Parathyroid adenoma (tissue), 2 donors: ENCODE measurements at regions not wholly inside any gene's neighbourhood (a gene's known extent, or its start where the extent isn't known, plus 50 kb on each side); places are given as distances from the start of the nearest gene placed in this dataset.

Source experiments
- H2AFZ ChIP-seq: fragments of 300-600 bp; sonication (generic); one replicate; pipeline ENCODE4 v1.7.0; 2017; ENCODE audit warnings: antibody characterized with exemption, mild to moderate bottlenecking
- H3K27ac ChIP-seq: fragments of 300-600 bp; sonication (generic); one replicate; pipeline ENCODE4 v1.7.0; 2017
- H3K27me3 ChIP-seq: fragments of 300-600 bp; sonication (generic); one replicate; pipeline ENCODE4 v1.7.0; 2017; ENCODE audit warnings: low read length; ENCODE audit not compliant: control insufficient read depth, insufficient read depth
- H3K36me3 ChIP-seq: fragments of 300-600 bp; sonication (generic); one replicate; pipeline ENCODE4 v1.7.0; 2017; ENCODE audit warnings: low read length; ENCODE audit not compliant: control insufficient read depth, insufficient read depth
- H3K4me1 ChIP-seq: fragments of 300-600 bp; sonication (generic); one replicate; pipeline ENCODE4 v1.7.0; 2017; ENCODE audit warnings: control low read depth
- H3K4me2 ChIP-seq: fragments of 300-600 bp; sonication (generic); one replicate; pipeline ENCODE4 v1.7.0; 2017; ENCODE audit warnings: low read length
- H3K4me3 ChIP-seq: fragments of 300-600 bp; sonication (generic); one replicate; pipeline ENCODE4 v1.7.0; 2017; ENCODE audit warnings: low read depth, low read length
- H3K79me2 ChIP-seq: fragments of 300-600 bp; sonication (generic); one replicate; pipeline ENCODE4 v1.7.0; 2017; ENCODE audit warnings: control low read depth
- H3K9ac ChIP-seq: fragments of 300-600 bp; sonication (generic); one replicate; pipeline ENCODE4 v1.7.0; 2017; ENCODE audit warnings: mild to moderate bottlenecking
- H3K9me3 ChIP-seq: fragments of 300-600 bp; sonication (generic); one replicate; pipeline ENCODE4 v1.7.0; 2017; ENCODE audit warnings: low read length; ENCODE audit not compliant: control insufficient read depth
- TF ChIP-seq, protein P1 (sequence below): fragments of 300-600 bp; sonication (generic); IDR thresholded peaks from one replicate; pipeline ENCODE4 v1.7.0; 2017; ENCODE audit warnings: antibody characterized with exemption, mild to moderate bottlenecking
- donor health status: primary hyperparathyroidism.

- no peaks in the 10 kb centered on the region for H3K9me3 ChIP-seq
- TF ChIP-seq, protein P1, sequence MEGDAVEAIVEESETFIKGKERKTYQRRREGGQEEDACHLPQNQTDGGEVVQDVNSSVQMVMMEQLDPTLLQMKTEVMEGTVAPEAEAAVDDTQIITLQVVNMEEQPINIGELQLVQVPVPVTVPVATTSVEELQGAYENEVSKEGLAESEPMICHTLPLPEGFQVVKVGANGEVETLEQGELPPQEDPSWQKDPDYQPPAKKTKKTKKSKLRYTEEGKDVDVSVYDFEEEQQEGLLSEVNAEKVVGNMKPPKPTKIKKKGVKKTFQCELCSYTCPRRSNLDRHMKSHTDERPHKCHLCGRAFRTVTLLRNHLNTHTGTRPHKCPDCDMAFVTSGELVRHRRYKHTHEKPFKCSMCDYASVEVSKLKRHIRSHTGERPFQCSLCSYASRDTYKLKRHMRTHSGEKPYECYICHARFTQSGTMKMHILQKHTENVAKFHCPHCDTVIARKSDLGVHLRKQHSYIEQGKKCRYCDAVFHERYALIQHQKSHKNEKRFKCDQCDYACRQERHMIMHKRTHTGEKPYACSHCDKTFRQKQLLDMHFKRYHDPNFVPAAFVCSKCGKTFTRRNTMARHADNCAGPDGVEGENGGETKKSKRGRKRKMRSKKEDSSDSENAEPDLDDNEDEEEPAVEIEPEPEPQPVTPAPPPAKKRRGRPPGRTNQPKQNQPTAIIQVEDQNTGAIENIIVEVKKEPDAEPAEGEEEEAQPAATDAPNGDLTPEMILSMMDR: no peak
- no peaks in the 10 kb centered on the region for H3K4me1 ChIP-seq
- H3K9ac ChIP-seq: no peak overlapping the region
- no peaks in the 10 kb centered on the region for H3K36me3 ChIP-seq
- H3K4me2 ChIP-seq: no peak overlapping the region
- no peak overlapping the region for H2AFZ ChIP-seq
- no peak overlapping the region for H3K4me3 ChIP-seq
- no peaks in the 10 kb centered on the region for H3K27me3 ChIP-seq
- no peaks in the 10 kb centered on the region for H3K79me2 ChIP-seq
- no peak overlapping the region for H3K27ac ChIP-seq
These were observed 50.9 kb upstream of the MITF start for GRCh38 chr3:69688400-69688799.

DNA sequence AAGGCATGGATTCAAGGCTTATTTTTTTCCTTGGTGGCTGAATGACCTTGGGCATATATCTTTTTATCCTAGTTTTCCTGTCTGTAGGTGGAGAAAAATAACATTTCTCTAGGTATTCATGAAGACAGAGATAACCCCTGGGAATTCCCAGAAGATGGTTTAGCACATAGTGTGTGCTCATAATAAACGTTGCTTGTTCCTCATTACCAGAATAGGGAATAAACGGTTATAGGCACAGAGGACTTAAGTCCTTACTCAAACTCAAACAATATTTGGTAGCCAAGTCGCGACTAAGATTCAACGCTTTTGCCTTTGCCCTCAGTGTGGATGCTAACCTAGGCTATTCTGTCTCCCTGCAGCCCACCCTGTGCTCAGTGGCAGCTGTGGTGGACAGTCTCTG lies 51.6 kb upstream of the MITF start:
- Histone ChIP-seq H3K9ac (no peak overlapping the region), H3K36me3 (no peaks in the 10 kb centered on the region), H3K4me2 (no peak overlapping the region), H3K9me3 (no peaks in the 10 kb centered on the region), H2AFZ (no peak overlapping the region), H3K4me3 (no peak overlapping the region), H3K4me1 (no peaks in the 10 kb centered on the region), H3K27me3 (no peaks in the 10 kb centered on the region), H3K79me2 (no peaks in the 10 kb centered on the region), H3K27ac (no peak overlapping the region)
- TF ChIP-seq, protein P1: no peak

- TF ChIP-seq, protein P1: no peak
- H3K27ac ChIP-seq: no peak overlapping the region
These were observed 53.2 kb upstream of the MITF start for GRCh38 chr3:69686056-69686455.

GRCh38 chr3:69684309-69684961 lies 54.8 kb upstream of the MITF start:
- no peaks in the 10 kb centered on the region for H3K9me3 ChIP-seq
- no peaks in the 10 kb centered on the region for H3K36me3 ChIP-seq
- H3K79me2 ChIP-seq: no peaks in the 10 kb centered on the region
- H3K4me1 ChIP-seq: no peaks in the 10 kb centered on the region
- H3K9ac ChIP-seq: no peak overlapping the region
- H3K27ac ChIP-seq: no peak overlapping the region
- H3K4me3 ChIP-seq: no peak overlapping the region
- H3K27me3 ChIP-seq: no peaks in the 10 kb centered on the region
- no peak overlapping the region for H3K4me2 ChIP-seq
- H2AFZ ChIP-seq: no peak overlapping the region
- TF ChIP-seq, protein P1: no peak

More at GRCh38 chr3:69686056-69686455, 53.2 kb upstream of the MITF start:
- no peaks in the 10 kb centered on the region for H3K27me3 ChIP-seq
- no peak overlapping the region for H3K9ac ChIP-seq
- H3K4me3 ChIP-seq: no peak overlapping the region
- no peaks in the 10 kb centered on the region for H3K79me2 ChIP-seq
- H3K9me3 ChIP-seq: no peaks in the 10 kb centered on the region
- no peak overlapping the region for H3K4me2 ChIP-seq
- H3K4me1 ChIP-seq: no peaks in the 10 kb centered on the region
- no peak overlapping the region for H2AFZ ChIP-seq
- no peaks in the 10 kb centered on the region for H3K36me3 ChIP-seq
